GM21723 (cell line): ENCODE measurements at regions not wholly inside any gene's neighbourhood (a gene's known extent, or its start where the extent isn't known, plus 50 kb on each side); places are given as distances from the start of the nearest gene placed in this dataset.
"Not testable (repeated sequence)": the region's sequence is repeated elsewhere in the genome, so short reads cannot be mapped to it uniquely, and the experiment has no call there.

Source experiments
- ATAC-seq: cut with Tn5 transposase; IDR thresholded peaks from one replicate; pipeline ENCODE4 v1.9.1; 2021; ENCODE audit warnings: mild to moderate bottlenecking, moderate library complexity; ENCODE audit not compliant: unreplicated experiment

- ATAC-seq, result no peak
Measured at GRCh38 chrX:124426288-124427169, 80.2 kb downstream of the SH2D1A start.

GRCh38 chrX:124433186-124433585 is 86.8 kb downstream of the SH2D1A start:
- no peak for ATAC-seq

GRCh38 chrX:124435616-124436015 is 89.3 kb downstream of the SH2D1A start:
- ATAC-seq, result no peak

DNA sequence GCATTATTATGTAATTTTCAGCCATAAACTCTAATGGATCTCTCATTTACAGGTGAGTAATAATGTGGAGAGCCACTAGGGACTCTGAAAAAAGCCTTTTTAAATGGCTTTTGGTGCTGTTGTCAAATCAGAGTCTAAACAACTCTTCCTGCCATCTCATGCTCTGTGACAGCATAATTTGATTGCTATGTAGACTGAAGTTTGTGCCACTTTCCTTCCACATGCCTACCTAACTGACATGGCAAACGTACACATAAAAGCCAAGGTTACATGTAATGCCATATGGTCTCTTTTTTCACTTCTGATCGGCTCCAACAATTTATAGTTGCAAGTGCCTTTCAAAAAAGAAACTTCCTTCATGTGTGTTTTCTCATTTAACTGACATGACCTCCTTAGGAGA is 94.3 kb downstream of the SH2D1A start:
- ATAC-seq, result no peak

GRCh38 chrX:124441971-124442590 is 95.7 kb downstream of the SH2D1A start:
- no peak for ATAC-seq

DNA sequence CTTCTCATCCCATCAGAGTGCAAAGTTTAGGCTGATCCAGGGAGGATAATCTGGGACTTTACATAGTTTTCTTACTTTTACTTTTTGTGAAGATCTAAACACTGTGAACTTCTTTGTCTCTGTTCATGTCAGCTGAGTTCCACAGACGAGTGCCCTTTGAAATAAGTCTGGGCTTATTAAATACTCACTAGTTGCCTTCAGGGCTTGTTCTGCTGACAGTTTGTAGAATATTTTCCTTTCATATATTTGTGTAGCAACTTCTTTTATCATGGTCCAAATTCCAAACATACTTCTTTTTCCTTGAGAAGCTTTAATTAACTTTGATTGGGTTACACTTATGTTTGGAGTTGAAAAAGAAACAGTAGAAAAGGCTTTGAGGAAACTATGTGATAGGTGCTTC is 109.6 kb downstream of the SH2D1A start:
- ATAC-seq, result no peak

- not testable (repeated sequence) for ATAC-seq
Measured at GRCh38 chrX:124459851-124460250, 113.5 kb downstream of the SH2D1A start.

DNA sequence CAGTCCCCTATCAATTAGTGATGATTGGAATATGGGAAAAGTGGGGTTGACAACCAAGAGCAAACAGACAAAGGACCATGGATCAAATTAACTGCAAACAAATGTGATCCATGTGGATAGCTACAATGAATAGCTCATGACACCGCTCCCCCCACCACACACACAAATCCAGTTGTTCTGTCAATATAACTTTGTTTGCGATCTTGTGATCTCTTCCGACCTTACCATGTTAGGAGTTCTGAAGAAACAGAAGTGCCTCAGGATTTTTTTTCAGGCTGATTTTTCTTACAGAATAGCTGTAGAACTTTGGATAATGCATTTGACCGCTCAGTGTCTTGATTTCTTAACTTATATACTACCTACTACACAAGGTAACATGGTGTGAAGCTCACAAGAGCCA is 116.6 kb downstream of the SH2D1A start:
- no peak for ATAC-seq

- ATAC-seq, result no peak
Measured at GRCh38 chrX:124467202-124467601, 120.8 kb downstream of the SH2D1A start.

DNA sequence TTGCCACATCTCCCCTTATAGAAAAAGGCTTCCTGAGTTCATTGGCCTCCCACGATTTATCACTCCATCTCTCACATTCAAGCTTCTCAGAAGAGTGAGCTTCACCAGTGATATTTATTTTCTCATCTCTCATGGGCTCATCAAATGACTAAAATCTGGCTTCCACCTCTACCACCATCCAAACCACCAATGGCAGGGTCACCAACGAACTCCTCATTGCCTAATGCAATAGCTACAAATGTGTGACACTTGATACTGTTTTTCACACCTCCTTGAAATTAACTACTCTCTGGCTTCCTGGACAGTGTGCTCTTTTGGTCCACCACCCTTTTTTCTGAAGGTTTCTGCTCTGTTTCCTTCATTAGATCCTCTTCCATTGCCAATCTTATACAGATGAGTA is 129.0 kb downstream of the SH2D1A start:
- no peak for ATAC-seq

GRCh38 chrX:124476562-124476961 is 130.2 kb downstream of the SH2D1A start:
- no peak for ATAC-seq

- no peak for ATAC-seq
Measured at GRCh38 chrX:124478046-124478445, 131.7 kb downstream of the SH2D1A start.

DNA sequence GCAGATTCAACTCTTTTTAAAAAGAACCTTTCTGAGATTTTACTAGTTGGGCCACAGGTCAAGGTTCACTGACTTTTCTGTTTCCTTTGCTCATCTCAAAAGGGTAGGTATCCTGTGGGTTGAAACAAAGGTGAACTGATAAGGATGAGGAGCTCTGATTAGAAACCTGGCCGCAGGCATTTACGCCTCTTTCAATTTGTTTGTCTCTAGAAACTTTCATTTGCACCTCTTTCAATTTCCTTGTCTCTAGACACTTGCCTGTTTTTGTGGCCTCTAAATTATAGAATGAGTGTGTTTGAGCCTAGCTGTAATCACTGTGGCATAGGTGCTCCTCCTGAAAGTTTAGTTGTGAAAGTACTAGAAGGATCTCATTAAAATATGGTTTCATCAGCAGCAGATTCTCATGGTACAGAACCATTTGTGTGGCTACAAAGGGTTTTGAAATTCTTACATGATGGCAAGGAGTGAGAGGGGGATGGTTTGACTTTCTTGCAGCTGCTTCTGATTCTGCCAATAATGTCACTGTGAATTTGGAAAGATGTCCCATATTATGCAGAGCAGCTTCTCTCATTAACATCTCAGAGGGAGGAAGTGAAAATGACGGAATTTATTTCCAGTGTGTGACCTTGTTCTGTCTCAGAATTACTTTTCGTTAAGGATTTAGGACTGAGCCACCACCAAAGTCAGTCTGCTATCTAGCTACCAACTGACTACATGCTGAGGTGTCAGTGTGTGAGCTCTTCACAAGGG is 142.2 kb downstream of the SH2D1A start:
- peak; percentile 69 for ATAC-seq

DNA sequence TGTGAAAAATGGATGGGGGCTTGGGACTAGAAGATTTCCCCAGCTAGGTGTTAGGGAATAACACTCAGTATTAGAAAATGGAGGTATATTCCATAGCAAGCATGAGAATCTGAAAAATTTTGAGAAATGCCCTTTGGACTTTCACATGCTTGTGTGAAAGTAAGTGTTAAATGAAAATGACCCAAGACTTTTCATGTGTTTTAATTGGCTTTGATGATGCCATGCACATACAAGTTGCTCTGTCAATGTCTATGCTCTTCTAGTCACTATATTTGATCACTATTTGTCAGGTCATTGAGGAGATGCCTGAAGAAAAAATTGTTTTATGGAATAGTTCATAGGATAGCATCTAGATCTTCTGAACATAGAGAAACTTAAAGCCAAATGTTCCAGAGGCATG is 147.6 kb downstream of the SH2D1A start:
- ATAC-seq, result no peak

- no peak for ATAC-seq
Measured at GRCh38 chrX:124497386-124497785, 151.0 kb downstream of the SH2D1A start.

DNA sequence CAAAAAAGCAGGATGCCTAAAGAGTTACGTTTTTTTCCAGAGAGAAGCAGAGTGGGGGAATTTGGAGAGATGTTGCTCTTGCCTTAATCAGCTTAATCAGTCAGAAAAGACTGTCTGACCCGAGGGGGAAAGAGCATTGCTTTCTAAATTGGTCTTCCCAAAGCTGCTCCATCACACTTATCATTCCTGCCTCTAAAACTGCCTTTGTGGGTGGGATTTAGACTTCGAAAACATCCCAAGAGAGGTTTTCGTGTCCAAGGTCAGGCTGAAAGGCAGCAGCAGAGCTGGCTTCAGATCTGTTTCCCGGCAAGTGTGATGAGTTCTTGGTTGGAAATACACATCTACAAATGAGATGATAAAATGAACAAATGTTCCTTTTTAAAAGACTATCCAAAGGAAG is 155.2 kb downstream of the SH2D1A start:
- ATAC-seq, result no peak

DNA sequence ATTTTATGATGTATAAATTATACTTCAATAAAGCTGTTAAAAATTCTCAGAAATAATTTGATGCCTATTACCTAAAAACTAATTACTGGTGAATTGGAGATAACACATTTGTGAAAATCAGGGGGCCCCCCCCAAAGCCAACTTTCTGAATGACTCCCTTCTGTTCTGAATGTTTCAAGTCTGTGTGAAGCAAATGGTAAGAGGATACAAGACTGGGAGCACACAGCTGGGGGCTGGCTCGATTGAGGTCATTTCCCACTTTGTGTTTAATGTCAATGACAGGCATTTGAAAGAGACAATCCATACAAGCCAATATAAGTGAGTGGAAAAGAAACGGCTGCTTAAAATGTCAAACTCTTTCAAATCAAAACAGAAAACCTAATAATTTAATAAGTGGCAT is 155.8 kb downstream of the SH2D1A start:
- no peak for ATAC-seq

- no peak for ATAC-seq
Measured at GRCh38 chrX:124502599-124502998, 156.2 kb downstream of the SH2D1A start.

- ATAC-seq, result peak; percentile 76
Measured at GRCh38 chrX:124504111-124504983, 158.0 kb downstream of the SH2D1A start.

DNA sequence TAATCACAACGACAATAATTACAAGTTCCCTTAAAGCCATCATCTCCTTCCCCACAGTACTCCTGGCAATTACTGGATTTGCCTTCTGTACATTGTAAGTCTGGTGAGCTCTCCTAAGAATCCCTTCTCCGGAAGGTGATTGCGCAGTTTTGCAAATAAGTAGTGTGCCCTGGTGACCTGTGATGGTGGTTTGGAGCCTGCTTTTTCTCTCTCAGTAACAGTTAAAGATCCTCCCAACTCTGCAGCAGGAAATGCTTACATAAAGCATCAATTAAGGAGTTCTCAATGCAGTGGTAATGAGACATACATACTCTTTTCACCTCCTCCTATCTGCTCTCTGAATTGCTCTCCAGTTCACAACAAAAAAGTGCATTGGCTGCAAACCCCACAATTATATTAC is 159.7 kb downstream of the SH2D1A start:
- ATAC-seq, result no peak

- ATAC-seq, result no peak
Measured at GRCh38 chrX:124507246-124507645, 160.9 kb downstream of the SH2D1A start.
